MCF 10A (cell line): ENCODE measurements at regions not wholly inside any gene's neighbourhood (a gene's known extent, or its start where the extent isn't known, plus 50 kb on each side); places are given as distances from the start of the nearest gene placed in this dataset.

Experiments
- BruUV-seq: library from RNA; stranded (reverse); fragments of 400-500 nt; replicated peaks from 2 replicates; lab custom pipeline; 2021; lab: Mats Ljungman, UMichigan
- CTCF ChIA-PET: fragments of 300-600 bp; sonication (Branson Sonifier 250); formaldehyde crosslinking; extraction: SDS; loops from one replicate; lab custom pipeline; 2021; ENCODE audit warnings: antibody characterized with exemption, inconsistent platforms; lab: Yijun Ruan, JAX
- POLR2A ChIA-PET: fragments of 300-600, 350-650 bp; sonication (Branson Sonifier 250); formaldehyde crosslinking; extraction: SDS; loops from one replicate; lab custom pipeline; 2020; ENCODE audit warnings: antibody characterized with exemption, inconsistent platforms; lab: Yijun Ruan, JAX
- DNase-seq: peaks from one replicate; pipeline ENCODE4 v3.0.0-alpha.2; 2018; ENCODE audit not compliant: unreplicated experiment
- H3K27ac Mint-ChIP-seq: one replicate; pipeline ENCODE4 v1.8.0; 2022; ENCODE audit warnings: mild to moderate bottlenecking, low read depth, mixed read lengths; ENCODE audit not compliant: unreplicated experiment
- H3K27me3 Mint-ChIP-seq: one replicate; pipeline ENCODE4 v1.8.0; 2022; ENCODE audit warnings: mixed read lengths; ENCODE audit not compliant: insufficient read depth, unreplicated experiment
- H3K36me3 Mint-ChIP-seq: one replicate; pipeline ENCODE4 v1.8.0; 2022; ENCODE audit warnings: mild to moderate bottlenecking, moderate library complexity, mixed read lengths; ENCODE audit not compliant: insufficient read depth, unreplicated experiment
- H3K4me1 Mint-ChIP-seq: one replicate; pipeline ENCODE4 v1.8.0; 2022; ENCODE audit warnings: mixed read lengths; ENCODE audit not compliant: insufficient read depth, unreplicated experiment
- H3K4me3 Mint-ChIP-seq: one replicate; pipeline ENCODE4 v1.8.0; 2022; ENCODE audit warnings: mild to moderate bottlenecking, moderate library complexity, mixed read lengths; ENCODE audit not compliant: unreplicated experiment
- H3K9me3 Mint-ChIP-seq: one replicate; pipeline ENCODE4 v1.8.0; 2022; ENCODE audit warnings: mixed read lengths; ENCODE audit not compliant: unreplicated experiment
- intact Hi-C: fragments of 100-400 bp; cut with micrococcal nuclease; formaldehyde crosslinking; loops from 2 replicates; pipeline ENCODE4 v1.14.1; 2022
- TF ChIP-seq, protein P1 (sequence below): fragments of 200-600 bp; IDR thresholded peaks from one replicate; pipeline ENCODE4 v1.8.0; 2022; ENCODE audit warnings: antibody characterized with exemption, mild to moderate bottlenecking; ENCODE audit not compliant: unreplicated experiment

DNA sequence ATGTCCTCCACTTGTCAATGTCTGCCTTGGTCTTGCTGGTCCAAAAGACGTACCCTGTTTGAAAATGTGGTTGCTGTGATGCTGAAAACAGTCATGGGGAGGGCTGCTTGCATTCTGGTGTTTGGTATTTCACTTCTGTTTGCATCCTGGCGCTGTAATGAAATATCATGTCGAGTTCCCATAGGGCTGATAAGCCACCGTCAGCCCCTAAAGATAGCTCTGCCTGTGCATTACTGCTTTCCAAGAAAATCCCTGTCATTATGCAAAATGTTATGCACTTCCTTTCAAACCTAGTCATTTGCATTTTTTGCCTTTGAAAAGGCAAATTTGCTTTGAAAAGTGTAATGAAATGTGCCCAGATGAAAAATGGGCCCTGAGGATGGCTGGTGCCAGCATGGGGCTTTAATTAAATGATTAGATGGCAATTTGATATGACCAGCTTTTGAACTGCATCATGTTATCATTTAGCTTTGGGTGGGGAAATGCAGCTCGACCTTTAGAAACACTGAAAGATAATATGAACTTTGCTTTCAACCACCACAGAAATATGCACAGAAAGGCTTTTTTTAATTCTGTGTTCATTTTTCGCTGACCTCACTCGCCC lies 374.4 kb upstream of the SGCD start:
- intact Hi-C loops, result no loop called here
- CTCF ChIA-PET, result interaction anchor here (0.6 to 2.7 kb wide), 6 partner anchors 9 to 872 kb away, joined by 3 to 16 read pairs (median 3); no protein-coding TSS in a partner anchor
- TF ChIP-seq, protein P1, sequence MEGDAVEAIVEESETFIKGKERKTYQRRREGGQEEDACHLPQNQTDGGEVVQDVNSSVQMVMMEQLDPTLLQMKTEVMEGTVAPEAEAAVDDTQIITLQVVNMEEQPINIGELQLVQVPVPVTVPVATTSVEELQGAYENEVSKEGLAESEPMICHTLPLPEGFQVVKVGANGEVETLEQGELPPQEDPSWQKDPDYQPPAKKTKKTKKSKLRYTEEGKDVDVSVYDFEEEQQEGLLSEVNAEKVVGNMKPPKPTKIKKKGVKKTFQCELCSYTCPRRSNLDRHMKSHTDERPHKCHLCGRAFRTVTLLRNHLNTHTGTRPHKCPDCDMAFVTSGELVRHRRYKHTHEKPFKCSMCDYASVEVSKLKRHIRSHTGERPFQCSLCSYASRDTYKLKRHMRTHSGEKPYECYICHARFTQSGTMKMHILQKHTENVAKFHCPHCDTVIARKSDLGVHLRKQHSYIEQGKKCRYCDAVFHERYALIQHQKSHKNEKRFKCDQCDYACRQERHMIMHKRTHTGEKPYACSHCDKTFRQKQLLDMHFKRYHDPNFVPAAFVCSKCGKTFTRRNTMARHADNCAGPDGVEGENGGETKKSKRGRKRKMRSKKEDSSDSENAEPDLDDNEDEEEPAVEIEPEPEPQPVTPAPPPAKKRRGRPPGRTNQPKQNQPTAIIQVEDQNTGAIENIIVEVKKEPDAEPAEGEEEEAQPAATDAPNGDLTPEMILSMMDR, result no peak
- Mint-ChIP-seq H3K27ac (no peak overlapping the region), H3K9me3 (no peaks in the 10 kb centered on the region), H3K27me3 (no peaks in the 10 kb centered on the region), H3K36me3 (no peaks in the 10 kb centered on the region), H3K4me1 (no peaks in the 10 kb centered on the region), H3K4me3 (no peak overlapping the region)
- BruUV-seq, result no TSS peak
- DNase-seq, result no peak
- POLR2A ChIA-PET, result no interaction called here

DNA sequence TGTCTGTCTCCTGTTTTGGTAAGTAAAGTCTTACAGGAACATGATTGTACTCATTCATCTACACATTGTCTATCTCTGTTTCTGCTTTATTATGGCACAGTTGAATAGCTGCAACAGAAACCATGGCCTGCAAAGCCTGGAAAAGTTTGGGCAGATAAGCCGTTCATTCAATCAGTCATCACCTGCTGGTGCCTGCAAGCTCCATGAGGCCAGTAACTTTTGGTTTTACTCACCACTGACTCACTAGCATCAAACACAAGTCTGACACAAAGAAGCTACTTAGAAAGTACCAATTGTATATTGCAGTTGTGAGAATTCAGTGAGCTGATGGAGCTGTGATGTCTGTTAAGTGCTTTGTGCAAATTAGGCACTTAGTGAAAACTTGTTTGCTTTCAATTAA lies 373.6 kb upstream of the SGCD start:
- POLR2A ChIA-PET, result no interaction called here
- Mint-ChIP-seq H3K4me3 (no peak overlapping the region), H3K36me3 (no peaks in the 10 kb centered on the region), H3K27me3 (no peaks in the 10 kb centered on the region), H3K4me1 (no peaks in the 10 kb centered on the region), H3K9me3 (no peaks in the 10 kb centered on the region), H3K27ac (no peak overlapping the region)
- DNase-seq, result no peak
- no TSS peak for BruUV-seq
- intact Hi-C loops, result no loop called here
- TF ChIP-seq, protein P1, result no peak
- CTCF ChIA-PET, result interaction anchor here (0.6 to 2.7 kb wide), 4 partner anchors 9 to 52 kb away, joined by 3 to 16 read pairs (median 4); no protein-coding TSS in a partner anchor

DNA sequence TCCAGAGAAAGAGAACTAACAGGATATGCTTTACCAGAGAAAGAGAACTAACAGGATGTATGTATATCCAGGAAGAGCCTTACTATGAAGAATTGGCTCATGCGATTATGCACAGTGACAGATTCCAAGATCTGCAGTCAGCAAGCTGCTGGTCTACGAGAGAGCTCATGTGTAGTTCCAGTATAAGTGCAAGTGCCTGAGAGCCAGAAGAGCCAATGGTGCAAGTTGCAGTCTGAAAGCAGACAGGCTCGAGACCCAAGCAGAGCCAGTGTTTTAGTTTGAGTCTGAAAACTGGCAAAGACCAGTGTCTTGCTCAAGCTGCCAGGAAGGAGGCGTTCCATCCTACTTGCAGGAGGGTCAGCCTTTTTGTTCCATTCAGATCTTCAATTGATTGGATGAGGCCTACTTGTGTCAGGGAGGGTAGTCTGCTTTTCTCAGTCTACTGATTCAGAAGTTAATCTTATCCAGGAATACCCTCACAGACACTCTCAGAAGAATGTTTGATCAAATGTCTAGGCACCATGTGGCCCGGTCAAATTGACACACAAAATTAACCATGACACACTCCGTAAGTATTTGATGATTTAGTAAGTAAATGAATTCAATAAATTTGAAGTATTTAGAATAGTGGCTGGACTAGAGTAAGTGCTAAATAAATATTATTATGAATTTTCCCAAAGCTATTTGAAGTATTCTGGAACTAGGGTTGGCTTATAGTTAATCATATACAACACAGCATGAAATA lies 372.1 kb upstream of the SGCD start:
- Mint-ChIP-seq H3K4me3 (no peak overlapping the region), H3K27me3 (no peaks in the 10 kb centered on the region), H3K4me1 (no peaks in the 10 kb centered on the region), H3K27ac (no peak overlapping the region), H3K36me3 (no peaks in the 10 kb centered on the region), H3K9me3 (no peaks in the 10 kb centered on the region)
- DNase-seq, result no peak
- POLR2A ChIA-PET, result no interaction called here
- TF ChIP-seq, protein P1, result no peak
- CTCF ChIA-PET, result interaction anchor here (0.7 to 2.8 kb wide), 3 partner anchors 11 to 543 kb away, joined by 4 to 9 read pairs (median 4); no protein-coding TSS in a partner anchor
- BruUV-seq, result no TSS peak
- intact Hi-C loops, result no loop called here

DNA sequence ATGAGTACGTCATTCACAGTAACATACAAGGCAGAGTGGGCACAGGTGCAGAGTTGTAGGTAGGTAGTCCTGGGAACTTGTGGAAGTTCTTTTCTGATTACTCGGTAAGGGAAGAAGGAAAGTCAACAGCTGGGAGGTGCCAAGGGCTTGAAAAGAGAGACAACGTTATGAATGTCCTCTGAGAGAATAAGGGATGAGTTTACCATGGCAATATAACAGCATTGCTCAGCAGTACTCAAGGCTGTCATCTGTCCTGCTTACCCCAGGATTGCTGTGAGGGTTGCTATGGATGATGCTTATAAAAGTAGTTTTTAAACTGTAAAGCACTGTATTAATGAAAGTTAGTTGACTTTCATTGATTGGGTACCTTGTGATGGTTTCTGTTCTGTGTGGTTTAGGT lies 369.1 kb upstream of the SGCD start:
- BruUV-seq, result no TSS peak
- Mint-ChIP-seq H3K27ac (no peak overlapping the region), H3K4me1 (no peaks in the 10 kb centered on the region), H3K27me3 (no peaks in the 10 kb centered on the region), H3K9me3 (no peaks in the 10 kb centered on the region), H3K36me3 (no peaks in the 10 kb centered on the region), H3K4me3 (no peak overlapping the region)
- TF ChIP-seq, protein P1, result no peak
- DNase-seq, result no peak
- CTCF ChIA-PET, result no interaction called here
- POLR2A ChIA-PET, result interaction anchor here (1.2 kb wide), 1 partner anchor 12 kb away, joined by 3 read pairs; no protein-coding TSS in a partner anchor
- intact Hi-C loops, result no loop called here
